ENCODE measurements at regions not wholly inside any gene's neighbourhood (a gene's known extent, or its start where the extent isn't known, plus 50 kb on each side); places are given as distances from the start of the nearest gene placed in this dataset.
A peak's percentile ranks its signal among the peaks of the same experiment; 100 is the strongest.

- no peak for DNase-seq (ENCODE audit: low read depth in 2 of 2)
These were observed 320.9 kb downstream of the ZSWIM6 start for GRCh38 chr5:61652916-61653315.

- no peak for DNase-seq (ENCODE audit: low read depth in 2 of 2)
These were observed 321.9 kb downstream of the ZSWIM6 start for GRCh38 chr5:61653807-61654580.

- no peak for DNase-seq (ENCODE audit: low read depth in 2 of 2)
These were observed 322.8 kb downstream of the ZSWIM6 start for GRCh38 chr5:61654876-61655275.

- no peak for DNase-seq (ENCODE audit: low read depth in 2 of 2)
These were observed 325.0 kb downstream of the ZSWIM6 start for GRCh38 chr5:61657010-61657409.

- DNase-seq (ENCODE audit: low read depth in 2 of 2) = no peak
These were observed 325.6 kb downstream of the ZSWIM6 start for GRCh38 chr5:61657686-61658085.

- peak; percentile 63 to 83 for DNase-seq (ENCODE audit: low read depth in 2 of 2)
These were observed 326.5 kb downstream of the ZSWIM6 start for GRCh38 chr5:61658592-61659008.

GRCh38 chr5:61659221-61659696 lies 327.2 kb downstream of the ZSWIM6 start:
- DNase-seq (ENCODE audit: low read depth in 2 of 2) = no peak

- no peak for DNase-seq (ENCODE audit: low read depth in 2 of 2)
These were observed 330.6 kb downstream of the ZSWIM6 start for GRCh38 chr5:61662670-61663069.

- DNase-seq (ENCODE audit: low read depth in 2 of 2) = no peak
These were observed 334.1 kb downstream of the ZSWIM6 start for GRCh38 chr5:61666064-61666621.

GRCh38 chr5:61667525-61668218 lies 335.6 kb downstream of the ZSWIM6 start:
- DNase-seq (ENCODE audit: low read depth in 2 of 2) = no peak

- DNase-seq (ENCODE audit: low read depth in 2 of 2) = no peak
These were observed 337.5 kb downstream of the ZSWIM6 start for GRCh38 chr5:61669531-61669930.

- DNase-seq (ENCODE audit: low read depth in 2 of 2) = no peak
These were observed 338.9 kb downstream of the ZSWIM6 start for GRCh38 chr5:61670941-61671340.

GRCh38 chr5:61673007-61673735 lies 341.1 kb downstream of the ZSWIM6 start:
- no peak for DNase-seq (ENCODE audit: low read depth in 2 of 2)

- DNase-seq (ENCODE audit: low read depth in 2 of 2) = no peak
These were observed 342.3 kb downstream of the ZSWIM6 start for GRCh38 chr5:61674378-61674777.

GRCh38 chr5:61675015-61675692 lies 343.1 kb downstream of the ZSWIM6 start:
- DNase-seq (ENCODE audit: low read depth in 2 of 2) = no peak

GRCh38 chr5:61677220-61677619 lies 345.2 kb downstream of the ZSWIM6 start:
- DNase-seq (ENCODE audit: low read depth in 2 of 2) = no peak

GRCh38 chr5:61678966-61679365 lies 346.9 kb downstream of the ZSWIM6 start:
- DNase-seq (ENCODE audit: low read depth in 2 of 2) = no peak

- DNase-seq (ENCODE audit: low read depth in 2 of 2) = no peak
These were observed 347.5 kb downstream of the ZSWIM6 start for GRCh38 chr5:61679562-61679961.

GRCh38 chr5:61680247-61680646 lies 348.2 kb downstream of the ZSWIM6 start:
- DNase-seq (ENCODE audit: low read depth in 2 of 2) = no peak

- DNase-seq (ENCODE audit: low read depth in 2 of 2) = no peak
These were observed 351.1 kb downstream of the ZSWIM6 start for GRCh38 chr5:61683148-61683547.

GRCh38 chr5:61683926-61684325 lies 351.9 kb downstream of the ZSWIM6 start:
- no peak for DNase-seq (ENCODE audit: low read depth in 2 of 2)
